Activated T-cell treated with anti-CD3 and anti-CD28 coated beads, Interleukin-2, amount 50 U/mL, for 72 hours (primary cell): ENCODE measurements at regions not wholly inside any gene's neighbourhood (a gene's known extent, or its start where the extent isn't known, plus 50 kb on each side); places are given as distances from the start of the nearest gene placed in this dataset.
"Not testable (repeated sequence)": the region's sequence is repeated elsewhere in the genome, so short reads cannot be mapped to it uniquely, and the experiment has no call there.

Source experiments
- ATAC-seq, 2 donors: fragments of 150-1000 bp; cut with Tn5 transposase; replicated peaks in 1 of 2; 2 replicates each; pipeline ENCODE4 v1.10.0; 2021; ENCODE audit warnings: moderate library complexity in 2 of 2, mild to moderate bottlenecking in 1 of 2
- DNase-seq, 2 donors: peaks; one replicate each; pipeline ENCODE4 v3.0.0; 2021 to 2022; ENCODE audit warnings: mixed read lengths in 1 of 2
- H3K27ac Mint-ChIP-seq: one replicate; pipeline ENCODE4 v1.8.0; 2022; ENCODE audit warnings: mild to moderate bottlenecking, moderate library complexity, mixed read lengths
- H3K27me3 Mint-ChIP-seq: one replicate; pipeline ENCODE4 v1.8.0; 2022; ENCODE audit warnings: low read depth, mixed read lengths
- H3K36me3 Mint-ChIP-seq, 2 donors: one replicate each; pipeline ENCODE4 v1.8.0; 2022; ENCODE audit warnings: mixed read lengths in 2 of 2, mild to moderate bottlenecking in 1 of 2; ENCODE audit not compliant: insufficient read depth in 2 of 2
- H3K4me1 Mint-ChIP-seq: one replicate; pipeline ENCODE4 v1.8.0; 2022; ENCODE audit warnings: low read depth, mixed read lengths
- H3K4me3 Mint-ChIP-seq, 2 donors: one replicate each; pipeline ENCODE4 v1.8.0; 2022; ENCODE audit warnings: mild to moderate bottlenecking in 2 of 2, mixed read lengths in 2 of 2, moderate library complexity in 2 of 2
- H3K9me3 Mint-ChIP-seq, 2 donors: one replicate each; pipeline ENCODE4 v1.8.0; 2022; ENCODE audit warnings: mixed read lengths in 2 of 2

DNA sequence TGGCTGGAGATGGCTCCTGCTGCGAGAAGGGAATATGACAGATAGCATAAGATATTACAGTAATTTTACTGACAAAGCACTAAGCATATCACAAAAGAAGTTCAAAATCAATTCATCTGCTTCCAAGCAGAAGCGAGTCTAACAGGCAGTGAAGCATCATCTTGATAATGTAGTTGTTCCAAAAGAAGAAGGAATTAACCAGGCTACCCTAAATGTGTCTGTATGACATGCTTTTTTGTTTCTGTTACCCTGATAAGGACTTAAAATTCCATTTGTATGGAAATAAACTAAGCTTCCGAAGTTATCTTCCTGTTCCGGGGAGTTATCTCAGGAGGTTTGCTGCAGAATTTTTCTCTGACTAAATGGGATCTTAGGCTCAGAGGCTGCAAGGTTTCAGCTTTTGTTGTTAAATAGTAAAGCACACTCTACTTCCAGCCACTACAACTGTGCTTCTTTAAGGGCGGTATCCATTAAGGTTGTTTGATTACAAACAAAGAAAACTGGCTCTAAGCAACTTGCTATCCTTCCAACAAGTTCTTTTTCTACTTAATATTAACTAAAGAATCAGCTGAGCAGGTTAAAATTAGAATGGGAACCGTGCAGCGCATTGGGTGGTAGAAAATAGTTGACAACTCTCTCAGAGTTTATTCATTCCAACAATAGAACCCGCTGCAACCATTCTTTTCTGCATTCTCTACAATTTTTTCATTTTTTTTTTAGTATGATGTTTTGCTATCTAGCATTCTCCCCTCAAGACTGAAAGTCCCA, 607.3 kb downstream of the UQCRFS1 start:
- DNase-seq, result no peak
- Mint-ChIP-seq H3K9me3 (peaks cover 3 to 11% of the 10 kb centered on the region in 2 donors), H3K4me1 (no peaks in the 10 kb centered on the region), H3K27me3 (no peaks in the 10 kb centered on the region), H3K27ac (no peak overlapping the region), H3K36me3 (peaks cover 0 to 3% of the 10 kb centered on the region in 2 donors), H3K4me3 (no peak overlapping the region)
- no peak for ATAC-seq

DNA sequence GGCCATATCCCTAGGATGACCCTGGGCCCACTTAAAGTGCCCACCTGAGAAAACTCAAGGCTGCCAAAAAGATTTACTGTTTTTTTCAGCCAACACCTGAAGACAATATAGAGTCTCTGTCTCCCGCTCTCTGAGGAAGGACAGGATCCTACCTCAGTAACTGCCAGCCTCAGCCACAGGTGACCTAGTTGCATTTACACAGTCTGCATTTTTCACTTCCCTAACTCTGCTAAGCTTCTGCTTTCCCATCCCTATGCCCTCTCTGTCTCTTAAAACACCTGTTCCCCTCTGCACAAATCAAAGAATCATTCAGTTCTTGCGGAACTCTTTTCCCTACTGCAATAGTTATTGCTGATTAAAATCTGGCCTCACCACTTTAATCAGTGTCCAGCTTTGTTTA, 609.5 kb downstream of the UQCRFS1 start:
- ATAC-seq, result no peak
- DNase-seq, result no peak
- Mint-ChIP-seq H3K4me3 (no peak overlapping the region), H3K27ac (no peak overlapping the region), H3K9me3 (peaks cover 3 to 11% of the 10 kb centered on the region in 2 donors), H3K27me3 (no peaks in the 10 kb centered on the region), H3K4me1 (no peaks in the 10 kb centered on the region), H3K36me3 (peaks cover 0 to 3% of the 10 kb centered on the region in 2 donors)

DNA sequence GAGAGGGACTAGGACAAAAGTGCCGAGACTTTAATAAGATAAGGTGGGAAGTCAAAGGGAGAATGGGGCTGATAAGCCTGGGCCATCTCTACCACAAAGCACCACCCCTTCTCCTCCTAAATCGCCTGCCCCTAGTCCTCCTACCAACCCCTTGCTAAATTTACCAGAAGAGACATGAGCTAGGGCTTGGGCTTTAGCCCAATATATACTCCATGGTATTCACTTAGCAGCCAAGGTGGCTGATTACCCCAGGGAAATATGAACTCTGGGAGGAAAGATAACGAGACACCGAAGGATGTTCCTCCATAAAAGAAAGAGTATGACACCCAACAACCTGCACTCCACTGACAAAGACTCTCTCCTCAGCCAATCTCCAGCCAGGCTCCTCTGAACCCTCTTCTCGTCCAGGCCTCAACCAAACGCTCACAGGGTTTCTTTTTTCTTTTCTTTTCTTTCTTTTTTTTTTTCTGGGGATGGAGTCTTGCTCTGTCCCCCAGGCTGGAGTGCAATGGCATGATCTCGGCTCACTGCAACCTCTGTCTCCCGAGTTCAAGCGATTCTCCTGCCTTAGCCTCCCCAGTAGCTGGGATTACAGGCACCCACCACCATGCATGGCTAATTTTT, 610.2 kb downstream of the UQCRFS1 start:
- ATAC-seq (no peak), DNase-seq (no peak)
- Mint-ChIP-seq H3K27me3 (no peaks in the 10 kb centered on the region), H3K36me3 (peaks cover 0 to 3% of the 10 kb centered on the region in 2 donors), H3K27ac (no peak overlapping the region), H3K4me3 (no peak overlapping the region), H3K4me1 (no peaks in the 10 kb centered on the region), H3K9me3 (peaks cover 3 to 11% of the 10 kb centered on the region in 2 donors)

DNA sequence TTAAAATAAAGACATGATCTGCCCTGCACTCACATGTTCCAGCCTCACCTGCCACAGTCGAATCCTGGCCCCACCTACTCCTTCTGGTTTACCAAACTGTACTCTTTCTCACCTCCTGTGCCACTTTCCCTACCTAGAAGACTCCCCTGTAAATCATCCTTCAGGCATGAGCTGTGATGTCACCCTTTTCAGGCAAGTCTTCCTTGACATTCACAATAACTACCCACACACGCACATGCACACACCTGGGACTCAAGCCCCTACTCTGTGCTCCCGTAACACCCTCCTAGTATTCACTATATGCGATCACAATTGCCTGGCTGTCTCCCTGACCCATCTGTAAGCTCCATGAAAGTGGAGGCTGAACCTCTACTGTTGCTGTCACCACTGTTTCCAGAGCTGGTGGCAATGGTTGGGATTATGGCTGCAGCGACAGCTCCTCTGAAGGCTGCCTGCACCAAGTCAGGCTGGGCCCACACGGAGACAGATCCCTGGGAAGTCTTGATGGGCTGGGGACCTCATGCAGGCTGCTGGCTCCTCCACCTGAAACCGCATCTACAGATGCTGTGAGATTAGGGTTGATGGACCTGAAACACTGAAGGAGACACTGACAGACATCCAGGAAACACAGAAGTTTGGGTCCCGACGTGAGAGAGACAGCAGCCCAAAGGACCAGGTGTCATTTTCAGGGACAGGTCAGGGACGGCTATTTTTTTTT, 611.1 kb downstream of the UQCRFS1 start:
- peaks cover 1 to 8% of the 10 kb centered on the region in 2 donors for H3K9me3 Mint-ChIP-seq
- H3K36me3 Mint-ChIP-seq, result peaks cover 0 to 2% of the 10 kb centered on the region in 2 donors
- H3K27ac Mint-ChIP-seq, result no peak overlapping the region
- no peaks in the 10 kb centered on the region for H3K27me3 Mint-ChIP-seq
- DNase-seq (no peak), ATAC-seq (no peak)
- no peak overlapping the region for H3K4me3 Mint-ChIP-seq
- no peaks in the 10 kb centered on the region for H3K4me1 Mint-ChIP-seq

DNA sequence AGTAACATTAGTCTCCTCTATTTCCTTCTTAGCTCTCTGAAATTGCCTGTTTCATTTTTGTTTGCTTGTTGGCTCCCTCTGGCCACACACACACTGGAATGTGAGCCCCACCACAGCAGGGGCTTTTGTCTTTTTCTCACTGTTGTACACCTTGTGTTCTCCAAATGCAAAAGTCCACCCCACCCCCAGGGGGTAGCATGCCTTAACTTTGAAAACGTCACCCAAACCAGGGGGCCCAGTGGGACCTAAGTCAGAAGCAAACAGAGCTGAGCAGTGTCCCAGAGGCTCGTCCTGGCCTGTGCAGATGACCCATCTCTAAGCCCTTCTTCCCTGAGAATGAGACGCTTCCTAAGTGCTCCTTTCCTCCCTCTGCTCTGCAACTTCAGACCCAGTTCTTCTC, 614.1 kb downstream of the UQCRFS1 start:
- Mint-ChIP-seq H3K4me3 (no peak overlapping the region), H3K9me3 (peaks cover 2 to 4% of the 10 kb centered on the region in 2 donors), H3K4me1 (no peaks in the 10 kb centered on the region), H3K36me3 (no peaks in the 10 kb centered on the region), H3K27me3 (no peaks in the 10 kb centered on the region), H3K27ac (no peak overlapping the region)
- ATAC-seq (no peak), DNase-seq (no peak)

DNA sequence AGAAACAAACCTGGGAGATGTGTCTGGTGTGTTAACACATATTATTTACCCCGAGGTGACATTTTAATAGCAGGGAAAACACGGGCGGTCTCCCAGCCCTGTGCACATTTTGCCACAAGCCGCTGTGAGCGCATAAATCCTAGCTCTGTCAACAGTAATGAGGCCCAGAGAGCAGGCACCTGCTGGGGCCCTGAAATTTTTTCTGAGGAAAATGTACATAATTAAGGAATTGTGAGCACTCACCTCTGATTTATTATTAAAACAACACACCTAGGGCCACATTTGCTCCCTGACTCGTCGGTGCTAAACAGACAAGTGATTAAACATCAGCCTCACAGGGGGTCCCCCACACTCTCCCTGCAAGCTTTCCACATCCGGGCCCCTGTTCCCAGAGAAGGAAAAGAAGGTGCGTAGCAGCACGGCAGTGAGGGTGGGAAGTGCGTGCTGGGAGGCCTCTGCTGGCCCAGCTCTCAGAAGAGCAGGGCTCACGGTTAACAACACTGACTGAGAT, 616.3 kb downstream of the UQCRFS1 start:
- Mint-ChIP-seq H3K4me1 (no peaks in the 10 kb centered on the region), H3K27me3 (no peaks in the 10 kb centered on the region), H3K9me3 (peaks cover 0 to 4% of the 10 kb centered on the region in 2 donors), H3K27ac (no peak overlapping the region), H3K4me3 (no peak overlapping the region), H3K36me3 (no peaks in the 10 kb centered on the region)
- DNase-seq (no peak), ATAC-seq (no peak)

DNA sequence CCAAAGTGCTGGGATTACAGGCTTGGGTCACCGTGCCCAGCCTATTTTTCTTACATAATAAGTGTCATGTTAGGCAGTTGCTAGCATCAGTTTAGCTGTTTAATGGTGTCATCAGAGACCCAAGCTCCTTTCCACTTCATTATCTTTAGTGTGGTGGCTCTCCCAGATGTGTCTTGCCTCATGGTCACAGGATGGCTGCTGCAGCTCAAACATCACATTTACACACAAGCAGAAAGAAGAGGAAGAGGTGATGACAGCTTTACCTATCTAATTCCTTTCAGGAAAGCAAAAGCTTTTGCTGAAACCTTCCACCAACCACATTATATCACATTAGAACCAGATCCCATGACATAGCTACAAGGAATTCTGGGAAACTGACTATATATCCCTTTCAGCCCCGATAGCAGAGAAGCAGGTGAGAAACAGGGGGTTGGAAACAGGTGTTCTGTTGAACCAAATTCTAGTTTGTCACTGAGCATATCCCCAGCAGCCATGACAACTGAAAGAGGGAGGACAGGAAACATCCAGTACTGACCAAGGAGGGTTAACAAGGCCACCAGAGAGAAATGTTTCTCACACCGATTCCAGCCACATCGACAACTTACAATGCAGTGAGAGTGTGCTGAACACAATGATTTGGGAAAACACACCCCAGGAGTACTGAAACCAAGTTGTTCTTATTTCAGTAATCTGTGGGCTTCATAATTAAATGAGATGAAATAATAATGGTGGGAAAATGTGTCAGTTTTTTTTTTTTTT, 617.0 kb downstream of the UQCRFS1 start:
- DNase-seq (no peak), ATAC-seq (no peak)
- Mint-ChIP-seq H3K4me3 (no peak overlapping the region), H3K27me3 (no peaks in the 10 kb centered on the region), H3K36me3 (no peaks in the 10 kb centered on the region), H3K27ac (no peak overlapping the region), H3K4me1 (no peaks in the 10 kb centered on the region), H3K9me3 (peaks cover 0 to 4% of the 10 kb centered on the region in 2 donors)

DNA sequence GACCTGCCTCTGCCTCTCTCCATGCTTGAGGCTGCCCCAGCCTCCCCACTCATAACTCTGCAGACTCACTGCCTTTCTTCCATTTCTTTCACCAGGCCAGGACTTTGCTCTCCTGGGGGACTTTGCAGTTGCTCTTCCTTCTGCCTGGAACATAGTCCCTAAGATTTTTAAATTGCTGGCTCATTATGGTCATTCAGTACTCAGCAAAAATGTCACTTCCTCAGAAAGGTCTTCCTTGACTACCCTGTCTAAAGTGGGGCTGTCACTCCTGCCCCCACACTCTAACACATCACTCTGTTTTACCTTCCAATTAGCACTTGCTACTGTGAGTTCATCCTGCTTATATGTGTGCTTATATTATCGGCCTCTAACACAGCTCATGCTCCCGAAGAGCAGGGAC, 618.2 kb downstream of the UQCRFS1 start:
- H3K36me3 Mint-ChIP-seq, result no peaks in the 10 kb centered on the region
- no peak overlapping the region for H3K27ac Mint-ChIP-seq
- no peaks in the 10 kb centered on the region for H3K27me3 Mint-ChIP-seq
- no peak overlapping the region for H3K4me3 Mint-ChIP-seq
- H3K9me3 Mint-ChIP-seq, result peaks cover 0 to 4% of the 10 kb centered on the region in 2 donors
- no peak for ATAC-seq
- DNase-seq, result no peak
- peaks cover 2% of the 10 kb centered on the region for H3K4me1 Mint-ChIP-seq

DNA sequence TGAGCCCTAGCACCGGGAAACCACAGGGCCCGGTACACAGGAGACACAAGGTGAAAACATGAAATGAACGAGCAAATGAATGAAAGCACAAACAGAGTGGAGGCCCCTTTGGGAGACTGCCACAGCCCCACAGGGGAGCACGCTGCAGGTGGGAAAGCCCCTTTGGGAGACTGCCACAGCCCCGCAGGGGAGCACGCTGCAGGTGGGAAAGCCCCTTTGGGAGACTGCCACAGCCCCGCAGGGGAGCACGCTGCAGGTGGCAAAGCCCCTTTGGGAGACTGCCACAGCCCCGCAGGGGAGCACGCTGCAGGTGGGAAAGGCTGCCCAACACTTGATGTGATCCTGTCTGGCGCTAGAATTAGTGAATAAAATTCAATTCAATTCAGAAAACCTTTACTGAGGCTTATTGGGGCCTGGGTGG, 623.0 kb downstream of the UQCRFS1 start:
- H3K4me1 Mint-ChIP-seq, H3K9me3 Mint-ChIP-seq, ATAC-seq, H3K36me3 Mint-ChIP-seq, H3K27me3 Mint-ChIP-seq, H3K4me3 Mint-ChIP-seq, DNase-seq, H3K27ac Mint-ChIP-seq: not testable (repeated sequence)

DNA sequence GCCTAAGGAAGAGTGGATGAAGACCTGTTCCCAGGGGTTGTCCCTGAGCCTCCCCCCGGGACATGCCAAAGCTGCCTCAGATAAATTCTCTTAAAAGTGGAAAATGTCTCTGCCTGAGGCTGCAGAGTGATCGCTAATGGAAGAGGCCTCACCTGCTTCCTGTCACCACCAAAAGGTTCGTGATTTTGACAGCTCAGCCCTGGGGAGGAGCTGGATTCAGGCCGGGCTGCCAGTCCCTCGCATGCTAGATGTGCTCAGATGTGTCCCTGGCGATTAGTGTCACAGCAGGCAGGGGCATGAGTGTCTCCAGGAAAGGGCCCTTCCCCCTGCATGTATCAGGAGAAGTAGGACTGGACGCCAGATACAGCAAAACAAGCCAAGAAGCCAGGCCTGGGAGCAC, 626.5 kb downstream of the UQCRFS1 start:
- no peak overlapping the region for H3K4me3 Mint-ChIP-seq
- H3K4me1 Mint-ChIP-seq, result peaks cover 7% of the 10 kb centered on the region
- H3K27me3 Mint-ChIP-seq, result no peaks in the 10 kb centered on the region
- no peak for DNase-seq
- no peak for ATAC-seq
- no peaks in the 10 kb centered on the region for H3K9me3 Mint-ChIP-seq
- H3K27ac Mint-ChIP-seq, result no peak overlapping the region
- no peaks in the 10 kb centered on the region for H3K36me3 Mint-ChIP-seq

DNA sequence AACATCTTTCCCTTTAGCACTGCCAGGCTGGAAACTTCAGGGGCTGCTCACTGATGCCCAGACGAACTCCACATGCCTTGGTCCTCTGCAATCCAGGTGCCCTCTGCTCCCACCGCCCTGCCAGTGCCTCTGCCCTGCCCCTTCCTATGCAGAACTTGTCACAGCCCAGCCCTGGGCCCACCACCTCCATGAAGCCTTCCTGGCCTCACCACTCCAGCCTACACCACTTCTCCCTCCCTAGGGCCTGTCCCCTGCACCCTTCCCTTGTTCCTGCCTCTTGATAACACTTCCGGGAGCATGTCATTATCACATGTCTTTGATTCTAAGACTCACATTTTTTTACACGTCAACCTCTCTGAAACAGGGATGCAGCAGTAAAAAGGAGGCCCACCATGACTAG, 627.2 kb downstream of the UQCRFS1 start:
- Mint-ChIP-seq H3K4me1 (peaks cover 7% of the 10 kb centered on the region), H3K4me3 (no peak overlapping the region), H3K9me3 (no peaks in the 10 kb centered on the region), H3K27ac (no peak overlapping the region), H3K36me3 (no peaks in the 10 kb centered on the region), H3K27me3 (no peaks in the 10 kb centered on the region)
- no peak for DNase-seq
- no peak for ATAC-seq

DNA sequence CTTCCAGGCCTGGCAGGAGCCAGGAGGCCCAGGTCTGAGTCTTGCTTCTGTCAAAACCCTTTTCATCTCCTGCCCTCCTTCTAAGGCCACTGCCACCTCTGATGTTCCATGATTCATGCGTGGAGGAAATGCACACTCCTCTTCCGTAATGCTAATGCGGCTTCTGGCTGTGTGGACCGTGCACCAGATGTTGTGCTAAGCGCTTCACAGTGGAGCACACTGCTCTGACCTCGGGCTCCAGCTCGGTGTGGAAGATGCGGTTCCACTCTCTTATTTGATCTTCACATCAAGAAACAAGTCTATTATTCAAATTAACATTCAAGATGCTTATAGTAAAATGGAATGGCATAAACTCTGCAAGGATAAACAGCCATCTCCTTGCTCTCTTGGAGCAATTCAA, 629.2 kb downstream of the UQCRFS1 start:
- Mint-ChIP-seq H3K4me1 (no peaks in the 10 kb centered on the region), H3K27me3 (no peaks in the 10 kb centered on the region), H3K4me3 (no peak overlapping the region), H3K27ac (no peak overlapping the region), H3K36me3 (no peaks in the 10 kb centered on the region), H3K9me3 (peaks cover 0 to 1% of the 10 kb centered on the region in 2 donors)
- no peak for ATAC-seq
- DNase-seq, result no peak

DNA sequence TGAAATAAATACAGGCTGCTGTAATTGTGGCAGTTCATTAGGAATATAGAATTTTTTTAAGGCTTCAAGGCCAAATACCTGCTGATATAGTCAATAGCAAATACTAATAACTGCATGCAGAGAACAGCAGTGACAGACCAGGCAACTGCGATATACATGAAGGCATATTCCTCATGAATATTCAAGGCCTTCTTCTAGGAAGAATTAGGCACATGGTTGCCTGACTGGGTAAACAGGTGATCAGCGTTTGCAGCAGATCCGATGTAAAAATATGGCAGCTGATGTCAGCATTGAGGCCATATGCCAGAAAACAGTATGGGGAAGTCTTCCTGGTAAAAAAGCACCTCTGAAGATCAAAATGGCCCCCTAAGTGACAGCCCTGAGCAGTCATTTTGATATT, 629.7 kb downstream of the UQCRFS1 start:
- DNase-seq, result no peak
- ATAC-seq, result no peak
- no peaks in the 10 kb centered on the region for H3K4me1 Mint-ChIP-seq
- H3K27me3 Mint-ChIP-seq, result no peaks in the 10 kb centered on the region
- no peak overlapping the region for H3K4me3 Mint-ChIP-seq
- H3K36me3 Mint-ChIP-seq, result no peaks in the 10 kb centered on the region
- no peak overlapping the region for H3K27ac Mint-ChIP-seq
- H3K9me3 Mint-ChIP-seq, result peaks cover 0 to 1% of the 10 kb centered on the region in 2 donors
